ENCODE measurements at regions not wholly inside any gene's neighbourhood (a gene's known extent, or its start where the extent isn't known, plus 50 kb on each side); places are given as distances from the start of the nearest gene placed in this dataset.

DNA sequence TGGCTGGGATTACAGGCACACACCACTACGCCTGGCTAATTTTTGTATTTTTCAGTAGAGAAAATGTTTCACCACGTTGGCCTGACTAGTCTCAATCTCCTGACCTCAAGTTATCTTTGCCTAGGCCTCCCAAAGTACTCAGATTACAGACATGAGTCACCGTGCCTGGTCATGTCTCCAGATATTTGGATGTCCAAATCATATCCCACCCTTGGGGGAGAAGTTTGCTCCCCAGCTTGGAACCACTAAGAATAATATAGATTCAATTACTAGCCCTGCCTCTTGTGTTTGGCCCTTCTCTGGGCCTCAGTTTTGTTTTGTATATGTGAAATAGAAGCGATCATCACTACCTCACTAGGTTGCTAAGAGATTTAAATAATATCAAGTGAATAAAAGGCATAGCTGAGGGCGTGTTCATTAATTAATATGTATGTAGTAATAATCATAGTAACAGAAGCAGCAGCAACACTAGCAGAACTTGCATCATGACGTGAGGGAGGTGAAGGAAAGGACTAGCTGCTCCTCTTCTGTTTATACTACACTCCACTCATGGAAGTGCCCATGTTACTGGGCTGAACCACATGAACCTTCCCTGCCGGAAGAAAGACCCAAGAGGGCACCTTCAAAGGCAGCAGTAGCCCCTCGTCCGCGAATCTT lies 253.6 kb upstream of the XYLT1 start:
- peaks cover 8% of the 10 kb centered on the region for H3K27me3 Mint-ChIP-seq
- TF ChIP-seq, protein P1, sequence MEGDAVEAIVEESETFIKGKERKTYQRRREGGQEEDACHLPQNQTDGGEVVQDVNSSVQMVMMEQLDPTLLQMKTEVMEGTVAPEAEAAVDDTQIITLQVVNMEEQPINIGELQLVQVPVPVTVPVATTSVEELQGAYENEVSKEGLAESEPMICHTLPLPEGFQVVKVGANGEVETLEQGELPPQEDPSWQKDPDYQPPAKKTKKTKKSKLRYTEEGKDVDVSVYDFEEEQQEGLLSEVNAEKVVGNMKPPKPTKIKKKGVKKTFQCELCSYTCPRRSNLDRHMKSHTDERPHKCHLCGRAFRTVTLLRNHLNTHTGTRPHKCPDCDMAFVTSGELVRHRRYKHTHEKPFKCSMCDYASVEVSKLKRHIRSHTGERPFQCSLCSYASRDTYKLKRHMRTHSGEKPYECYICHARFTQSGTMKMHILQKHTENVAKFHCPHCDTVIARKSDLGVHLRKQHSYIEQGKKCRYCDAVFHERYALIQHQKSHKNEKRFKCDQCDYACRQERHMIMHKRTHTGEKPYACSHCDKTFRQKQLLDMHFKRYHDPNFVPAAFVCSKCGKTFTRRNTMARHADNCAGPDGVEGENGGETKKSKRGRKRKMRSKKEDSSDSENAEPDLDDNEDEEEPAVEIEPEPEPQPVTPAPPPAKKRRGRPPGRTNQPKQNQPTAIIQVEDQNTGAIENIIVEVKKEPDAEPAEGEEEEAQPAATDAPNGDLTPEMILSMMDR (IDR thresholded peaks at IDR 0.05) = no peak
- no peak overlapping the region for H3K4me3 Mint-ChIP-seq
- H3K4me1 Mint-ChIP-seq = no peaks in the 10 kb centered on the region
- ChIA-PET POLR2A (no interaction called here), CTCF (interaction anchor here (0.5 kb wide), 1 partner anchor 499 kb away, joined by 3 read pairs; no protein-coding TSS in a partner anchor)
- H3K27ac Mint-ChIP-seq = no peak overlapping the region
- no peak for ATAC-seq (ENCODE audit: low read depth)
- DNase-seq = no peak
- no peaks in the 10 kb centered on the region for H3K9me3 Mint-ChIP-seq
- no peaks in the 10 kb centered on the region for H3K36me3 Mint-ChIP-seq (ENCODE audit: low read depth)
- intact Hi-C loops (cut with micrococcal nuclease) = no loop called here

DNA sequence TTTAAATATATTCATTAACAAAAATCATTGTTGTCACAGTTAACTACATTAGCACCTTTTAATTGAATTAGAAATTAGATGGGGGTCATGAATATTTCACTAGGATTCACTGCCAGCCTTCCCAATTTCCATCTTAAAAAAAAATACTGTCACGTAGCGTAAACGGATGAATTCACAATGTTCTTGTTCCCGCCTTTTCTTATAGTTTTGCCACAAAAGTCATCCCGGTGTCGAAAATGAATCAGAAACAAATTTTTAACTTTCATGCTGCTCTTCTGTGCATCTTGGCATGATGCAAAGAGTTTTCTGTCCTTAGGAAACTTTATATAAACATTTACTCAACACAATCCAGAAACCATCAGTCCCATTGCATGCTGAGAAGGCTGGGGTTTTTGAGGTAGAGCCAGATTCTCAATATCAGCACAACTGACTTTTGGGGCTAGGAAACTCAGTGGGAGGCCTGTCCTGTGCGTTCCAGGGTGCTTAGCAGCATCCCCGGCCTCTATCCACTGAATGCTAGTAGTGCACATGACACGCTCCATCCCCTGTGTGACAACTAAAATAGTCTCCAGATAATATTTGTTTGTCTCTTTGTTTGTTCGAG lies 252.9 kb upstream of the XYLT1 start:
- H3K36me3 Mint-ChIP-seq (ENCODE audit: low read depth) = no peaks in the 10 kb centered on the region
- peaks cover 8% of the 10 kb centered on the region for H3K27me3 Mint-ChIP-seq
- H3K4me3 Mint-ChIP-seq = no peak overlapping the region
- TF ChIP-seq, protein P1 (IDR thresholded peaks at IDR 0.05) = no peak
- POLR2A ChIA-PET = no interaction called here
- no peak overlapping the region for H3K27ac Mint-ChIP-seq
- CTCF ChIA-PET = no interaction called here
- H3K9me3 Mint-ChIP-seq = no peaks in the 10 kb centered on the region
- intact Hi-C loops (cut with micrococcal nuclease) = no loop called here
- no peak for ATAC-seq (ENCODE audit: low read depth)
- no peak for DNase-seq
- H3K4me1 Mint-ChIP-seq = no peaks in the 10 kb centered on the region

DNA sequence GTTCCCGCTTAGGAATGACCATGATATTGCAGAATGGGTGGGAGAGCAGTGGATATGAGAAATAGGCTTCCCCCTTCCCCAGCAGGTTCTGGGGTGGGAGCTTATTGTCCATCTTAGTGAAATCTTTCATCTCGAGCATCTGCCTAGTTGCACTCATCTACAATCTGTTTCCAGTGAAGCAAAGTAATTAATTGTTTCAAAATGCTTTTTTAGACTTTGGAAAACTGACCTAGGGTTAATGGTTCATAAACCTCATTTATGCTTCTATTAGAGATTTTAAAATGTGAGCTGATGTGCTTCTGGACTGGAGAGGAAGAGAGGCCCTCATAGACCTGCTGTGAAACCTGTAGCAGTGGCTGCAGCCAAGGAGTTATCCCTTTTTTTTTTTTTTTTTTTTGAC lies 247.7 kb upstream of the XYLT1 start:
- H3K4me1 Mint-ChIP-seq = no peaks in the 10 kb centered on the region
- DNase-seq (no peak), ATAC-seq (ENCODE audit: low read depth) (no peak)
- no peak overlapping the region for H3K4me3 Mint-ChIP-seq
- TF ChIP-seq, protein P1 (IDR thresholded peaks at IDR 0.05) = no peak
- peaks cover 6% of the 10 kb centered on the region for H3K9me3 Mint-ChIP-seq
- ChIA-PET POLR2A (no interaction called here), CTCF (no interaction called here)
- no peak overlapping the region for H3K27ac Mint-ChIP-seq
- H3K27me3 Mint-ChIP-seq = peaks cover 13% of the 10 kb centered on the region
- H3K36me3 Mint-ChIP-seq (ENCODE audit: low read depth) = no peaks in the 10 kb centered on the region
- intact Hi-C loops (cut with micrococcal nuclease) = no loop called here

DNA sequence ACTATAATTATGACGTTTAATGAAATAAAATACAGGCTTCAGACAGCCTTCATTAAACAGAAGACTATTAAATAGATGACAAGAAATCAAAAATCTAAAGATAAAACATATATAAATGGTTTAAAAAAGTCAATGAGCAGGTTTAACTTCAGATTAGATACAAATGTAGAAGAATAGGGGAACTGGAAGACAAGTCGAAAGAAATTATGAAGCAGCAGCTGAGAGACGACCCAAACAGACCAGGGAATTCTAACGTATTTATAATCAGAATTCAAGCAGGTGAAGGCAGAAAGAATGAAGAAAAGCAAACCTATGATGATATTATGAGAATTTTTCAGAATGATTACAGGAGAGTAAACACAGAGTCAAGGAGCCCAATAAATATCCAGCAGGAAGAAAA lies 235.1 kb upstream of the XYLT1 start:
- H3K4me1 Mint-ChIP-seq = no peaks in the 10 kb centered on the region
- ChIA-PET POLR2A (no interaction called here), CTCF (no interaction called here)
- ATAC-seq (ENCODE audit: low read depth) (no peak), DNase-seq (no peak)
- H3K27me3 Mint-ChIP-seq = peaks cover 4% of the 10 kb centered on the region
- H3K27ac Mint-ChIP-seq = no peak overlapping the region
- H3K9me3 Mint-ChIP-seq = peaks cover 2% of the 10 kb centered on the region
- no peaks in the 10 kb centered on the region for H3K36me3 Mint-ChIP-seq (ENCODE audit: low read depth)
- TF ChIP-seq, protein P1 (IDR thresholded peaks at IDR 0.05) = no peak
- intact Hi-C loops (cut with micrococcal nuclease) = no loop called here
- H3K4me3 Mint-ChIP-seq = no peak overlapping the region

DNA sequence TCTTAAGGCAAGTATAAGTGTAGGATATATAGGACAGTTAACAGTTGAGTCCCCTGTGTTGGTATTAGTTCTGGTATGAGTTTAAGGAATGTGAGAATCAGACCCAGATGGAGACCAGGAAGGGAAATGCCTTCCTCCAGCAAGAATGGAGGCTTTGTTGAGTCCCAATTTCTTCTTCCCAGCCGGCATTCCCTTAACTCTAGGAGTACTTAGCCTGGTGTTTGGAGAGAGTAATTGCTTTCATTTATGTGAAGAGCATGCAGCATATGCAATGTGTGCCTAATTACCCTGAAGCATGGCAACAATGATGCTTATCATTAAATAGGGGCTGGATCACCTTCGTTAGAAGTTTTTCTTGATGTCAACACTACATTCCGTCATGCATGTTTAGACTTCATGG lies 225.9 kb upstream of the XYLT1 start:
- H3K27me3 Mint-ChIP-seq = peaks cover 23% of the 10 kb centered on the region
- POLR2A ChIA-PET = no interaction called here
- H3K27ac Mint-ChIP-seq = no peak overlapping the region
- DNase-seq (no peak), ATAC-seq (ENCODE audit: low read depth) (no peak)
- peaks cover 3% of the 10 kb centered on the region for H3K9me3 Mint-ChIP-seq
- intact Hi-C loops (cut with micrococcal nuclease) = no loop called here
- no peaks in the 10 kb centered on the region for H3K4me1 Mint-ChIP-seq
- no peak overlapping the region for H3K4me3 Mint-ChIP-seq
- CTCF ChIA-PET = no interaction called here
- TF ChIP-seq, protein P1 (IDR thresholded peaks at IDR 0.05) = no peak
- H3K36me3 Mint-ChIP-seq (ENCODE audit: low read depth) = no peaks in the 10 kb centered on the region
